PC-3 (cell line): ENCODE measurements at regions not wholly inside any gene's neighbourhood (a gene's known extent, or its start where the extent isn't known, plus 50 kb on each side); places are given as distances from the start of the nearest gene placed in this dataset.

Experiments
- EZH2phosphoT487 ChIP-seq: fragments of 300-600 bp; sonication (generic); IDR thresholded peaks from 2 replicates; pipeline ENCODE4 v1.6.1; 2018; ENCODE audit warnings: mild to moderate bottlenecking, antibody characterized with exemption, low read length, borderline replicate concordance
- TF ChIP-seq, protein P1 (sequence below): fragments of 300-600 bp; sonication (generic); conservative IDR thresholded peaks from 2 replicates; pipeline ENCODE4 v1.5.1; 2017; ENCODE audit warnings: antibody characterized with exemption, low read depth, mild to moderate bottlenecking, low read length

DNA sequence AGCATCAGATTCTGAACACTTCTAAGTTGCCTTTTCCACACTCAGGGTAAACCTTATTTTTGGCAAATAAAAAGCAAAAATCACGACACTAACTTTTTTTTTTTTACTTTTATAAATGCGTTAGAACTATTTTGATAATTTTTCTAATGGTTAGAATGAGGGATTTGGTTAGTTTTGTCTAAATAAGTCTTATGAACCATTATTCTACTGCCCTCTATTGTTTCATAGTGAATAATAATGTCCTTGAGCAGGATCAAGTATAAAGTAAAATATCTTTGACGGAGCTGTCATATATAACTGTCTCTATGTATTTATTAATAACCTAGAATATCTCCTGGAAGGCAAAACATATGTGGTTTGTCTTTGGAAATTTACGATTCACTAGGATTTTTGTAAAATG, 631.8 kb downstream of the GABRG2 start:
- TF ChIP-seq, protein P1, sequence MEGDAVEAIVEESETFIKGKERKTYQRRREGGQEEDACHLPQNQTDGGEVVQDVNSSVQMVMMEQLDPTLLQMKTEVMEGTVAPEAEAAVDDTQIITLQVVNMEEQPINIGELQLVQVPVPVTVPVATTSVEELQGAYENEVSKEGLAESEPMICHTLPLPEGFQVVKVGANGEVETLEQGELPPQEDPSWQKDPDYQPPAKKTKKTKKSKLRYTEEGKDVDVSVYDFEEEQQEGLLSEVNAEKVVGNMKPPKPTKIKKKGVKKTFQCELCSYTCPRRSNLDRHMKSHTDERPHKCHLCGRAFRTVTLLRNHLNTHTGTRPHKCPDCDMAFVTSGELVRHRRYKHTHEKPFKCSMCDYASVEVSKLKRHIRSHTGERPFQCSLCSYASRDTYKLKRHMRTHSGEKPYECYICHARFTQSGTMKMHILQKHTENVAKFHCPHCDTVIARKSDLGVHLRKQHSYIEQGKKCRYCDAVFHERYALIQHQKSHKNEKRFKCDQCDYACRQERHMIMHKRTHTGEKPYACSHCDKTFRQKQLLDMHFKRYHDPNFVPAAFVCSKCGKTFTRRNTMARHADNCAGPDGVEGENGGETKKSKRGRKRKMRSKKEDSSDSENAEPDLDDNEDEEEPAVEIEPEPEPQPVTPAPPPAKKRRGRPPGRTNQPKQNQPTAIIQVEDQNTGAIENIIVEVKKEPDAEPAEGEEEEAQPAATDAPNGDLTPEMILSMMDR: peak; percentile 45; the same call in 1 of the 2 replicates
- no peak for TF ChIP-seq EZH2phosphoT487
